PC-3 (cell line): ENCODE measurements at regions not wholly inside any gene's neighbourhood (a gene's known extent, or its start where the extent isn't known, plus 50 kb on each side); places are given as distances from the start of the nearest gene placed in this dataset.

ENCODE experiments used
- EZH2 ChIP-seq: fragments of 300-600 bp; sonication (generic); IDR thresholded peaks from one replicate; pipeline ENCODE4 v1.6.1; 2017; ENCODE audit warnings: antibody characterized with exemption, mild to moderate bottlenecking, low read length; ENCODE audit not compliant: unreplicated experiment
- TF ChIP-seq, protein P1 (sequence below): fragments of 300-600 bp; sonication (generic); conservative IDR thresholded peaks from 2 replicates; pipeline ENCODE4 v1.5.1; 2017; ENCODE audit warnings: antibody characterized with exemption, low read depth, mild to moderate bottlenecking, low read length

DNA sequence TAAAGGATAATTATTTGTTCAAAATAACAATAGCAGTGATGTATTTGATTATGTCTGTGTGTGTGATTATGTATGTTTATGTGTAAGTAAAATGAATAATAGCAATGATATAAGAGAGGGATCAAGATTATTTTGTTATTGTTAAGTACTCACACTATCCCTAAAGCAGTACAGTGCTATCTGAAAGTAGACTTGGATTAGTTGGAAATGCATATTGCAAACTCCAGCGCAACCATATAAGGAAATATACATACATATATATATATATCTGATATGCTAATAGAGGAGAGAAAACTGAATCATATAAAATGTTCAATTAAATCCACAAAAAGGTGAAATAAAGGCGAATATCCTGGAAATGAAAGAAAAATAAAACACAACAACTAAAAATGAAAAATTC is 268.4 kb downstream of the HINT1 start:
- TF ChIP-seq, protein P1, sequence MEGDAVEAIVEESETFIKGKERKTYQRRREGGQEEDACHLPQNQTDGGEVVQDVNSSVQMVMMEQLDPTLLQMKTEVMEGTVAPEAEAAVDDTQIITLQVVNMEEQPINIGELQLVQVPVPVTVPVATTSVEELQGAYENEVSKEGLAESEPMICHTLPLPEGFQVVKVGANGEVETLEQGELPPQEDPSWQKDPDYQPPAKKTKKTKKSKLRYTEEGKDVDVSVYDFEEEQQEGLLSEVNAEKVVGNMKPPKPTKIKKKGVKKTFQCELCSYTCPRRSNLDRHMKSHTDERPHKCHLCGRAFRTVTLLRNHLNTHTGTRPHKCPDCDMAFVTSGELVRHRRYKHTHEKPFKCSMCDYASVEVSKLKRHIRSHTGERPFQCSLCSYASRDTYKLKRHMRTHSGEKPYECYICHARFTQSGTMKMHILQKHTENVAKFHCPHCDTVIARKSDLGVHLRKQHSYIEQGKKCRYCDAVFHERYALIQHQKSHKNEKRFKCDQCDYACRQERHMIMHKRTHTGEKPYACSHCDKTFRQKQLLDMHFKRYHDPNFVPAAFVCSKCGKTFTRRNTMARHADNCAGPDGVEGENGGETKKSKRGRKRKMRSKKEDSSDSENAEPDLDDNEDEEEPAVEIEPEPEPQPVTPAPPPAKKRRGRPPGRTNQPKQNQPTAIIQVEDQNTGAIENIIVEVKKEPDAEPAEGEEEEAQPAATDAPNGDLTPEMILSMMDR, result no peak
- TF ChIP-seq EZH2, result no peak
